ENCODE measurements at regions not wholly inside any gene's neighbourhood (a gene's known extent, or its start where the extent isn't known, plus 50 kb on each side); places are given as distances from the start of the nearest gene placed in this dataset.

- DNase-seq (ENCODE audit: low read depth, low spot score) = no peak
- Histone ChIP-seq H3K4me3 (ENCODE audit: insufficient read length, low read depth) (no peak overlapping the region), H3K36me3 (ENCODE audit: insufficient read depth, insufficient read length, low read length) (no peaks in the 10 kb centered on the region), H3K9me3 (ENCODE audit: insufficient read depth, low read length) (no peaks in the 10 kb centered on the region), H3K9ac (ENCODE audit: insufficient read length, low read depth) (no peak overlapping the region), H3K4me1 (ENCODE audit: insufficient read depth, insufficient read length) (no peaks in the 10 kb centered on the region), H3K27me3 (ENCODE audit: insufficient read depth, insufficient read length) (no peaks in the 10 kb centered on the region)
- TF ChIP-seq YY1 (IDR thresholded peaks at IDR 0.05; ENCODE audit: insufficient read depth, insufficient read length) = no peak
- no peak for TF ChIP-seq SUZ12 (IDR thresholded peaks at IDR 0.05; ENCODE audit: extremely low read depth, insufficient read depth, insufficient read length)
- no peak for TF ChIP-seq ZNF274 (IDR thresholded peaks at IDR 0.05; ENCODE audit: low read depth, low read length)
Observed at GRCh38 chr14:98109326-98109725, 1162.7 kb downstream of the BCL11B start.

- H3K27me3 ChIP-seq (ENCODE audit: insufficient read depth, insufficient read length) = no peaks in the 10 kb centered on the region
- TF ChIP-seq ZNF274 (IDR thresholded peaks at IDR 0.05; ENCODE audit: low read depth, low read length) = no peak
- no peak for TF ChIP-seq SUZ12 (IDR thresholded peaks at IDR 0.05; ENCODE audit: extremely low read depth, insufficient read depth, insufficient read length)
- no peak for TF ChIP-seq YY1 (IDR thresholded peaks at IDR 0.05; ENCODE audit: insufficient read depth, insufficient read length)
Observed at GRCh38 chr14:98112194-98112780, 1159.7 kb downstream of the BCL11B start.

GRCh38 chr14:98114122-98114895 lies 1157.7 kb downstream of the BCL11B start:
- Histone ChIP-seq H3K36me3 (ENCODE audit: insufficient read depth, insufficient read length, low read length) (no peaks in the 10 kb centered on the region), H3K9ac (ENCODE audit: insufficient read length, low read depth) (no peak overlapping the region), H3K9me3 (ENCODE audit: insufficient read depth, low read length) (no peaks in the 10 kb centered on the region), H3K4me1 (ENCODE audit: insufficient read depth, insufficient read length) (no peaks in the 10 kb centered on the region), H3K4me3 (ENCODE audit: insufficient read length, low read depth) (no peak overlapping the region), H3K27me3 (ENCODE audit: insufficient read depth, insufficient read length) (no peaks in the 10 kb centered on the region)
- peak; percentile 25 for DNase-seq (ENCODE audit: low read depth, low spot score)
- TF ChIP-seq YY1 (IDR thresholded peaks at IDR 0.05; ENCODE audit: insufficient read depth, insufficient read length) = no peak
- no peak for TF ChIP-seq ZNF274 (IDR thresholded peaks at IDR 0.05; ENCODE audit: low read depth, low read length)
- no peak for TF ChIP-seq SUZ12 (IDR thresholded peaks at IDR 0.05; ENCODE audit: extremely low read depth, insufficient read depth, insufficient read length)

More at GRCh38 chr14:98112194-98112780, 1159.7 kb downstream of the BCL11B start:
- Histone ChIP-seq H3K4me1 (ENCODE audit: insufficient read depth, insufficient read length) (no peaks in the 10 kb centered on the region), H3K36me3 (ENCODE audit: insufficient read depth, insufficient read length, low read length) (no peaks in the 10 kb centered on the region), H3K9me3 (ENCODE audit: insufficient read depth, low read length) (no peaks in the 10 kb centered on the region), H3K9ac (ENCODE audit: insufficient read length, low read depth) (no peak overlapping the region), H3K4me3 (ENCODE audit: insufficient read length, low read depth) (no peak overlapping the region)
- DNase-seq (ENCODE audit: low read depth, low spot score) = no peak

- no peaks in the 10 kb centered on the region for H3K27me3 ChIP-seq (ENCODE audit: insufficient read depth, insufficient read length)
- no peak overlapping the region for H3K4me3 ChIP-seq (ENCODE audit: insufficient read length, low read depth)
- DNase-seq (ENCODE audit: low read depth, low spot score) = no peak
- no peaks in the 10 kb centered on the region for H3K9me3 ChIP-seq (ENCODE audit: insufficient read depth, low read length)
- H3K9ac ChIP-seq (ENCODE audit: insufficient read length, low read depth) = no peak overlapping the region
- no peaks in the 10 kb centered on the region for H3K4me1 ChIP-seq (ENCODE audit: insufficient read depth, insufficient read length)
- H3K36me3 ChIP-seq (ENCODE audit: insufficient read depth, insufficient read length, low read length) = no peaks in the 10 kb centered on the region
- no peak for TF ChIP-seq YY1 (IDR thresholded peaks at IDR 0.05; ENCODE audit: insufficient read depth, insufficient read length)
- no peak for TF ChIP-seq SUZ12 (IDR thresholded peaks at IDR 0.05; ENCODE audit: extremely low read depth, insufficient read depth, insufficient read length)
- TF ChIP-seq ZNF274 (IDR thresholded peaks at IDR 0.05; ENCODE audit: low read depth, low read length) = no peak
Observed at GRCh38 chr14:98114946-98115345, 1157.1 kb downstream of the BCL11B start.

- TF ChIP-seq ZNF274 (IDR thresholded peaks at IDR 0.05; ENCODE audit: low read depth, low read length) (no peak), SUZ12 (IDR thresholded peaks at IDR 0.05; ENCODE audit: extremely low read depth, insufficient read depth, insufficient read length) (no peak), YY1 (IDR thresholded peaks at IDR 0.05; ENCODE audit: insufficient read depth, insufficient read length) (no peak)
- Histone ChIP-seq H3K27me3 (ENCODE audit: insufficient read depth, insufficient read length) (no peaks in the 10 kb centered on the region), H3K9ac (ENCODE audit: insufficient read length, low read depth) (no peak overlapping the region), H3K4me1 (ENCODE audit: insufficient read depth, insufficient read length) (no peaks in the 10 kb centered on the region), H3K36me3 (ENCODE audit: insufficient read depth, insufficient read length, low read length) (no peaks in the 10 kb centered on the region), H3K9me3 (ENCODE audit: insufficient read depth, low read length) (no peaks in the 10 kb centered on the region), H3K4me3 (ENCODE audit: insufficient read length, low read depth) (no peak overlapping the region)
- no peak for DNase-seq (ENCODE audit: low read depth, low spot score)
Observed at GRCh38 chr14:98118749-98119148, 1153.2 kb downstream of the BCL11B start.

- no peak overlapping the region for H3K9ac ChIP-seq (ENCODE audit: insufficient read length, low read depth)
- H3K9me3 ChIP-seq (ENCODE audit: insufficient read depth, low read length) = no peaks in the 10 kb centered on the region
- no peak for DNase-seq (ENCODE audit: low read depth, low spot score)
- H3K4me3 ChIP-seq (ENCODE audit: insufficient read length, low read depth) = no peak overlapping the region
- H3K27me3 ChIP-seq (ENCODE audit: insufficient read depth, insufficient read length) = no peaks in the 10 kb centered on the region
- H3K36me3 ChIP-seq (ENCODE audit: insufficient read depth, insufficient read length, low read length) = no peaks in the 10 kb centered on the region
- no peaks in the 10 kb centered on the region for H3K4me1 ChIP-seq (ENCODE audit: insufficient read depth, insufficient read length)
- no peak for TF ChIP-seq SUZ12 (IDR thresholded peaks at IDR 0.05; ENCODE audit: extremely low read depth, insufficient read depth, insufficient read length)
Observed at GRCh38 chr14:98119739-98120138, 1152.3 kb downstream of the BCL11B start.

- no peak for DNase-seq (ENCODE audit: low read depth, low spot score)
- H3K4me1 ChIP-seq (ENCODE audit: insufficient read depth, insufficient read length) = no peaks in the 10 kb centered on the region
- H3K27me3 ChIP-seq (ENCODE audit: insufficient read depth, insufficient read length) = no peaks in the 10 kb centered on the region
- no peaks in the 10 kb centered on the region for H3K9me3 ChIP-seq (ENCODE audit: insufficient read depth, low read length)
- TF ChIP-seq ZNF274 (IDR thresholded peaks at IDR 0.05; ENCODE audit: low read depth, low read length) (no peak), YY1 (IDR thresholded peaks at IDR 0.05; ENCODE audit: insufficient read depth, insufficient read length) (no peak), SUZ12 (IDR thresholded peaks at IDR 0.05; ENCODE audit: extremely low read depth, insufficient read depth, insufficient read length) (no peak)
- H3K36me3 ChIP-seq (ENCODE audit: insufficient read depth, insufficient read length, low read length) = no peaks in the 10 kb centered on the region
- H3K9ac ChIP-seq (ENCODE audit: insufficient read length, low read depth) = no peak overlapping the region
- no peak overlapping the region for H3K4me3 ChIP-seq (ENCODE audit: insufficient read length, low read depth)
Observed at GRCh38 chr14:98120831-98121464, 1151.0 kb downstream of the BCL11B start.
